Parathyroid adenoma (tissue), 2 donors: ENCODE measurements at regions not wholly inside any gene's neighbourhood (a gene's known extent, or its start where the extent isn't known, plus 50 kb on each side); places are given as distances from the start of the nearest gene placed in this dataset.

ENCODE experiments used
- H2AFZ ChIP-seq: fragments of 300-600 bp; sonication (generic); one replicate; pipeline ENCODE4 v1.7.0; 2017; ENCODE audit warnings: antibody characterized with exemption, mild to moderate bottlenecking
- H3K27ac ChIP-seq: fragments of 300-600 bp; sonication (generic); one replicate; pipeline ENCODE4 v1.7.0; 2017
- H3K27me3 ChIP-seq: fragments of 300-600 bp; sonication (generic); one replicate; pipeline ENCODE4 v1.7.0; 2017; ENCODE audit warnings: low read length; ENCODE audit not compliant: control insufficient read depth, insufficient read depth
- H3K36me3 ChIP-seq: fragments of 300-600 bp; sonication (generic); one replicate; pipeline ENCODE4 v1.7.0; 2017; ENCODE audit warnings: low read length; ENCODE audit not compliant: control insufficient read depth, insufficient read depth
- H3K4me1 ChIP-seq: fragments of 300-600 bp; sonication (generic); one replicate; pipeline ENCODE4 v1.7.0; 2017; ENCODE audit warnings: control low read depth
- H3K4me2 ChIP-seq: fragments of 300-600 bp; sonication (generic); one replicate; pipeline ENCODE4 v1.7.0; 2017; ENCODE audit warnings: low read length
- H3K4me3 ChIP-seq: fragments of 300-600 bp; sonication (generic); one replicate; pipeline ENCODE4 v1.7.0; 2017; ENCODE audit warnings: low read depth, low read length
- H3K79me2 ChIP-seq: fragments of 300-600 bp; sonication (generic); one replicate; pipeline ENCODE4 v1.7.0; 2017; ENCODE audit warnings: control low read depth
- H3K9ac ChIP-seq: fragments of 300-600 bp; sonication (generic); one replicate; pipeline ENCODE4 v1.7.0; 2017; ENCODE audit warnings: mild to moderate bottlenecking
- H3K9me3 ChIP-seq: fragments of 300-600 bp; sonication (generic); one replicate; pipeline ENCODE4 v1.7.0; 2017; ENCODE audit warnings: low read length; ENCODE audit not compliant: control insufficient read depth
- TF ChIP-seq, protein P1 (sequence below): fragments of 300-600 bp; sonication (generic); IDR thresholded peaks from one replicate; pipeline ENCODE4 v1.7.0; 2017; ENCODE audit warnings: antibody characterized with exemption, mild to moderate bottlenecking
- donor health status: primary hyperparathyroidism.

DNA sequence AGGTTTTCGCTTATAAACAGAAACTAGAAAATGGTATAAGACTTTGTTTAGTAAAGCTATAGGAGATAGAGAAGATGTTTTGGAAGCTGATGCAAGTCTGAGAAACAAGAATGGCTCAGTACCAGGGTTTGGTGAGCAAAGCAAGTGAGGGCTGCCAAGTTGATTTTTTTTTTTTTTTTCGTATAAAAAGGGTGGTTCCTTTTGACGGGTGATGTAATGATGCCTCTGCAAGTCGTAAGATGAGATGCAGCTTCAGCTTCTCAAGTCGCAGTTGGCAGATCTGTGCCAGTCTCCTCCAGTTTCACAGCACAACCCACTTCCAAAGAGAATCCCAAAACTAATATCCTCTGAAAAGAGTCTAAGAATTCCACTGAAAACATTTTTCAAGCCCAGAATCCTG is 252.8 kb upstream of the CDH4 start:
- no peak overlapping the region for H3K9ac ChIP-seq
- H3K27me3 ChIP-seq = no peaks in the 10 kb centered on the region
- H2AFZ ChIP-seq = no peak overlapping the region
- H3K27ac ChIP-seq = no peak overlapping the region
- no peak overlapping the region for H3K4me2 ChIP-seq
- TF ChIP-seq, protein P1, sequence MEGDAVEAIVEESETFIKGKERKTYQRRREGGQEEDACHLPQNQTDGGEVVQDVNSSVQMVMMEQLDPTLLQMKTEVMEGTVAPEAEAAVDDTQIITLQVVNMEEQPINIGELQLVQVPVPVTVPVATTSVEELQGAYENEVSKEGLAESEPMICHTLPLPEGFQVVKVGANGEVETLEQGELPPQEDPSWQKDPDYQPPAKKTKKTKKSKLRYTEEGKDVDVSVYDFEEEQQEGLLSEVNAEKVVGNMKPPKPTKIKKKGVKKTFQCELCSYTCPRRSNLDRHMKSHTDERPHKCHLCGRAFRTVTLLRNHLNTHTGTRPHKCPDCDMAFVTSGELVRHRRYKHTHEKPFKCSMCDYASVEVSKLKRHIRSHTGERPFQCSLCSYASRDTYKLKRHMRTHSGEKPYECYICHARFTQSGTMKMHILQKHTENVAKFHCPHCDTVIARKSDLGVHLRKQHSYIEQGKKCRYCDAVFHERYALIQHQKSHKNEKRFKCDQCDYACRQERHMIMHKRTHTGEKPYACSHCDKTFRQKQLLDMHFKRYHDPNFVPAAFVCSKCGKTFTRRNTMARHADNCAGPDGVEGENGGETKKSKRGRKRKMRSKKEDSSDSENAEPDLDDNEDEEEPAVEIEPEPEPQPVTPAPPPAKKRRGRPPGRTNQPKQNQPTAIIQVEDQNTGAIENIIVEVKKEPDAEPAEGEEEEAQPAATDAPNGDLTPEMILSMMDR = no peak
- no peak overlapping the region for H3K4me3 ChIP-seq
- H3K9me3 ChIP-seq = no peaks in the 10 kb centered on the region
- no peaks in the 10 kb centered on the region for H3K79me2 ChIP-seq
- no peaks in the 10 kb centered on the region for H3K36me3 ChIP-seq
- no peaks in the 10 kb centered on the region for H3K4me1 ChIP-seq

DNA sequence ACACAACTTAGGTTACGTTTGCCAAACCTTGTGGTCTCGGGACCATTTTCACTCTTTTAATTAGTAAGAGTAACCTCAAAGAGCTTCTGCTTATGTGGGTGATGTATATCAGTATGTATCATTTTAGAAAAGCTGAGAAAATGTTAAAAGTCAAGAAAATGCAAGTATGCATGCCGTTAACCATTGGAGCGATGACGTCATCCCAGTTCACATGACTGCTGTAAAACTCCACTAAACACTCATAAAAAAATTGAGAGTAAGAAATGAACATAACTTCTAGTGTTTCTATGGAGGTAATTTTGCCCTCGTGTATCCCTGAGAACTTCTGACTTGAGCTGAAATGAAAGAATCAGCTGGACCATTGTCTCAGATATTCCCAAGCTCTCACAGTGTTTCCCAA is 250.0 kb upstream of the CDH4 start:
- H3K9me3 ChIP-seq = no peaks in the 10 kb centered on the region
- no peaks in the 10 kb centered on the region for H3K79me2 ChIP-seq
- no peaks in the 10 kb centered on the region for H3K27me3 ChIP-seq
- TF ChIP-seq, protein P1 = no peak
- H3K9ac ChIP-seq = no peak overlapping the region
- H3K4me1 ChIP-seq = no peaks in the 10 kb centered on the region
- H2AFZ ChIP-seq = no peak overlapping the region
- H3K36me3 ChIP-seq = no peaks in the 10 kb centered on the region
- no peak overlapping the region for H3K4me3 ChIP-seq
- H3K4me2 ChIP-seq = no peak overlapping the region
- H3K27ac ChIP-seq = no peak overlapping the region

DNA sequence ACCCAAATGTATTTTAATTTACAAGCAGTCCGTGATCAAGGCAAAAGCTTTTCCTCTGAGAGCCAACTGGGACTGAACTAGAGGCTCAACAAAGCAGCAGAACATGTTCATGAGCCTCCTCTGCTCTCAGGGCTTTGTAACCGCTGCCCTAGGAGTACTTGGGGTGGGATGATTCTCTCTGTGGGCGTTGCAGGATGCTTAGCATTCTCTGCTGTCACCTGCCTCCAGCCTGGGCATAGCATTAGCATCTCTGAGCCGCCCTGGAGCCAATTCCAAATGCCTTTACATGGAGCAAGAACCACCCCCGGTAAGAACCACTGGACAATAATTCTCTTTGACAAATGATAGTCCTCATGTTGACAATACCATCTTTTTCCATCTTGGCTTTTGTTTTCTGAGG is 237.6 kb upstream of the CDH4 start:
- H2AFZ ChIP-seq = no peak overlapping the region

DNA sequence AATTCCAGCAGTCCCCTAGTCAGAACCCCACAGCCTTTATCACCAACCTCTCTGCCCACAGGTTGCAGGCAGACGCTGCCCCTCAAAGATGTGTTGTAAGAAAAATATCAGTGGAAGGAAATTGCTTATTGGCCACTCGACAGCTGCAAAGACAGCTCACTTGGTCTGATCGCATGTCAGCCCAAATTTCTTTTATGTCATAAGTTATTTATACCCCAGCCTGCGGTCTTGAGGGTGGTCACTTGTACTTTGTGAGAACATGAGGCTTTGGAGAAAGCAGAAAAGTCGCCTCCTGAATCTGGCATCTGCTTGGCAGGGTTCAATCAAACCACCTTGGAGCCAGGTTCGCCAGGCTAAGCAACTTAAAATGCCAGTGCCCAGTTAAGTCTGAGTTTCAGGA is 236.5 kb upstream of the CDH4 start:
- Histone ChIP-seq H3K36me3 (no peaks in the 10 kb centered on the region), H3K4me3 (no peak overlapping the region), H3K79me2 (no peaks in the 10 kb centered on the region), H3K9me3 (no peaks in the 10 kb centered on the region), H3K9ac (no peak overlapping the region), H3K4me2 (no peak overlapping the region), H2AFZ (no peak overlapping the region), H3K4me1 (no peaks in the 10 kb centered on the region), H3K27me3 (no peaks in the 10 kb centered on the region), H3K27ac (no peak overlapping the region)
- TF ChIP-seq, protein P1 = no peak

More for the DNA sequence above, 237.6 kb upstream of the CDH4 start:
- Histone ChIP-seq H3K9ac (no peak overlapping the region), H3K27me3 (no peaks in the 10 kb centered on the region), H3K4me3 (no peak overlapping the region), H3K9me3 (no peaks in the 10 kb centered on the region), H3K36me3 (no peaks in the 10 kb centered on the region), H3K27ac (no peak overlapping the region), H3K4me2 (no peak overlapping the region), H3K79me2 (no peaks in the 10 kb centered on the region), H3K4me1 (no peaks in the 10 kb centered on the region)
- TF ChIP-seq, protein P1 = no peak

DNA sequence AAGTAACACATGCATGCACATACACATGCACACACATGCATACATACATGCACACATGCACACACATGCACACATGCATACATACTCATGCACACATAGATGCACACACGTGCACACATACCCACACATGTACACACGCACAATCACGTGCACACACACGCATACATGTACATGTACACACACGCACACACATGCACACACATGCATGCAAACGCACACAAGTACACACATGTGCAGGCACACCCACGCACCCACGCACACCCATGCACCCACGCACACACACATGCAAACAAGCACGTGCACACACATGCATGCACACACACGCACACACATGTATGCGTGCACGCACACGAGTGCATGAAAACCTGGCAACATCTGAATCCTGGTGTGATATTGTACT is 232.7 kb upstream of the CDH4 start:
- no peak overlapping the region for H3K27ac ChIP-seq
- H3K36me3 ChIP-seq = no peaks in the 10 kb centered on the region
- H3K4me2 ChIP-seq = no peak overlapping the region
- no peak overlapping the region for H2AFZ ChIP-seq
- TF ChIP-seq, protein P1 = no peak
- no peaks in the 10 kb centered on the region for H3K4me1 ChIP-seq
- no peak overlapping the region for H3K4me3 ChIP-seq
- H3K79me2 ChIP-seq = no peaks in the 10 kb centered on the region
- H3K9ac ChIP-seq = no peak overlapping the region
- no peaks in the 10 kb centered on the region for H3K9me3 ChIP-seq
- H3K27me3 ChIP-seq = no peaks in the 10 kb centered on the region
